ENCODE measurements at regions not wholly inside any gene's neighbourhood (a gene's known extent, or its start where the extent isn't known, plus 50 kb on each side); places are given as distances from the start of the nearest gene placed in this dataset.

GRCh38 chr4:124306352-124306751 lies 406.2 kb downstream of the ANKRD50 start:
- no peak for TF ChIP-seq POLR2A (IDR thresholded peaks at IDR 0.05)
- no peak for TF ChIP-seq CTCF (IDR thresholded peaks at IDR 0.05)

Measured in esophagus squamous epithelium (tissue), 4 donors.